ENCODE measurements at regions not wholly inside any gene's neighbourhood (a gene's known extent, or its start where the extent isn't known, plus 50 kb on each side); places are given as distances from the start of the nearest gene placed in this dataset.
"Not testable (repeated sequence)": the region's sequence is repeated elsewhere in the genome, so short reads cannot be mapped to it uniquely, and the experiment has no call there.

- not testable (repeated sequence) for DNase-seq
These were observed 126.4 kb downstream of the RBM46 start for GRCh38 chr4:154907345-154908045.

GRCh38 chr4:154908168-154908567, 127.1 kb downstream of the RBM46 start:
- no peak for DNase-seq

GRCh38 chr4:154911097-154911496, 130.0 kb downstream of the RBM46 start:
- no peak for DNase-seq

GRCh38 chr4:154911608-154912098, 130.6 kb downstream of the RBM46 start:
- DNase-seq = no peak

GRCh38 chr4:154916068-154916467, 135.0 kb downstream of the RBM46 start:
- no peak for DNase-seq

- DNase-seq = no peak
These were observed 146.1 kb downstream of the RBM46 start for GRCh38 chr4:154927126-154927680.

GRCh38 chr4:154928640-154929257, 147.7 kb downstream of the RBM46 start:
- no peak for DNase-seq

GRCh38 chr4:154936873-154937272, 155.8 kb downstream of the RBM46 start:
- DNase-seq = no peak

GRCh38 chr4:154939851-154940250, 158.8 kb downstream of the RBM46 start:
- DNase-seq = no peak

- no peak for DNase-seq
These were observed 161.1 kb downstream of the RBM46 start for GRCh38 chr4:154942176-154942575.

GRCh38 chr4:154944996-154945395, 163.9 kb downstream of the RBM46 start:
- DNase-seq = no peak

- DNase-seq = no peak
These were observed 165.0 kb downstream of the RBM46 start for GRCh38 chr4:154946113-154946512.

GRCh38 chr4:154953691-154954090, 172.6 kb downstream of the RBM46 start:
- DNase-seq = no peak

GRCh38 chr4:154954117-154954516, 173.0 kb downstream of the RBM46 start:
- no peak for DNase-seq

GRCh38 chr4:154958121-154958520, 177.0 kb downstream of the RBM46 start:
- DNase-seq = no peak

GRCh38 chr4:154958621-154959358, 177.7 kb downstream of the RBM46 start:
- DNase-seq = no peak

GRCh38 chr4:154959756-154960155, 178.7 kb downstream of the RBM46 start:
- DNase-seq = no peak

- no peak for DNase-seq
These were observed 179.4 kb downstream of the RBM46 start for GRCh38 chr4:154960476-154960875.

GRCh38 chr4:154961263-154961662, 180.2 kb downstream of the RBM46 start:
- no peak for DNase-seq

- DNase-seq = no peak
These were observed 192.4 kb downstream of the RBM46 start for GRCh38 chr4:154973244-154974035.

GRCh38 chr4:154977228-154977627, 196.2 kb downstream of the RBM46 start:
- DNase-seq = no peak

- peak; percentile 0 for DNase-seq
These were observed 201.3 kb downstream of the RBM46 start for GRCh38 chr4:154982187-154983047.
